HG02884 (cell line): ENCODE measurements at regions not wholly inside any gene's neighbourhood (a gene's known extent, or its start where the extent isn't known, plus 50 kb on each side); places are given as distances from the start of the nearest gene placed in this dataset.
"Not testable (repeated sequence)": the region's sequence is repeated elsewhere in the genome, so short reads cannot be mapped to it uniquely, and the experiment has no call there.

Experiments
- ATAC-seq: cut with Tn5 transposase; IDR thresholded peaks from one replicate; pipeline ENCODE4 v1.9.1; 2021; ENCODE audit warnings: mild to moderate bottlenecking, moderate library complexity; ENCODE audit not compliant: unreplicated experiment

- not testable (repeated sequence) for ATAC-seq
These were observed 1246.0 kb upstream of the PABPC4L start for GRCh38 chr4:135447598-135447997.

- ATAC-seq = no peak
These were observed 1233.3 kb upstream of the PABPC4L start for GRCh38 chr4:135434936-135435335.

GRCh38 chr4:135429528-135429927 lies 1227.9 kb upstream of the PABPC4L start:
- ATAC-seq = no peak

- ATAC-seq = peak; percentile 73
These were observed 1216.8 kb upstream of the PABPC4L start for GRCh38 chr4:135418353-135418752.

GRCh38 chr4:135412213-135412612 lies 1210.6 kb upstream of the PABPC4L start:
- no peak for ATAC-seq

- no peak for ATAC-seq
These were observed 1209.7 kb upstream of the PABPC4L start for GRCh38 chr4:135411251-135411650.

- ATAC-seq = not testable (repeated sequence)
These were observed 1207.7 kb upstream of the PABPC4L start for GRCh38 chr4:135409261-135409660.

- no peak for ATAC-seq
These were observed 1206.5 kb upstream of the PABPC4L start for GRCh38 chr4:135408109-135408508.

- ATAC-seq = not testable (repeated sequence)
These were observed 1205.0 kb upstream of the PABPC4L start for GRCh38 chr4:135406597-135406996.

GRCh38 chr4:135385830-135386581 lies 1184.4 kb upstream of the PABPC4L start:
- no peak for ATAC-seq

- no peak for ATAC-seq
These were observed 1182.0 kb upstream of the PABPC4L start for GRCh38 chr4:135383356-135384288.

- ATAC-seq = no peak
These were observed 1180.8 kb upstream of the PABPC4L start for GRCh38 chr4:135382280-135382959.

GRCh38 chr4:135372131-135372530 lies 1170.5 kb upstream of the PABPC4L start:
- ATAC-seq = no peak

- no peak for ATAC-seq
These were observed 1169.5 kb upstream of the PABPC4L start for GRCh38 chr4:135371137-135371536.

GRCh38 chr4:135368831-135369230 lies 1167.2 kb upstream of the PABPC4L start:
- no peak for ATAC-seq

- ATAC-seq = no peak
These were observed 1163.5 kb upstream of the PABPC4L start for GRCh38 chr4:135365065-135365464.

GRCh38 chr4:135359128-135359527 lies 1157.5 kb upstream of the PABPC4L start:
- ATAC-seq = no peak

GRCh38 chr4:135357091-135357490 lies 1155.5 kb upstream of the PABPC4L start:
- no peak for ATAC-seq

- no peak for ATAC-seq
These were observed 1153.3 kb upstream of the PABPC4L start for GRCh38 chr4:135354876-135355275.

- ATAC-seq = no peak
These were observed 1151.4 kb upstream of the PABPC4L start for GRCh38 chr4:135353008-135353407.

GRCh38 chr4:135344492-135344891 lies 1142.9 kb upstream of the PABPC4L start:
- ATAC-seq = no peak
